ENCODE measurements at regions not wholly inside any gene's neighbourhood (a gene's known extent, or its start where the extent isn't known, plus 50 kb on each side); places are given as distances from the start of the nearest gene placed in this dataset.
A peak's percentile ranks its signal among the peaks of the same experiment; 100 is the strongest.
"Not testable (repeated sequence)": the region's sequence is repeated elsewhere in the genome, so short reads cannot be mapped to it uniquely, and the experiment has no call there.

DNA sequence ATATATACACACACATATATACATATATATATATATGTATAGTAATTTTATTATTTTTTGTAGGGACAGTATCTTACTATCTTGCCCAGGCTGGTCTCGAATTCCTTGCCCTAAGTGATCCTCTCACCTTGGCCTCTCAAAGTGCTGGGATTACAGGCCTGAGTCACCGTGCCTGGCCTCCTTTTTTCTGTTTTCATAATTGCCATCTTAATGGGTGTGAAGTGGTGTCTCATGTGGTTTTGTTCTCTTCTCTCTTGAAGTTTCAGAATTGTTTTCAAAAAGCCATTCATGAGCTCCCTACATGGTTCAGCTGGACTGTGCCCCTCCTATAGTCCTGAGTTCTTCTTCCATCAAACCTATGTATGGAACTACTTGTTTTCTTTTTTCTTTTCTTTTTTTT, 88.9 kb upstream of the CRYM start:
- ATAC-seq; DNase-seq (ENCODE audit: low spot score); intact Hi-C loops (cut with DNase I): not testable (repeated sequence)

DNA sequence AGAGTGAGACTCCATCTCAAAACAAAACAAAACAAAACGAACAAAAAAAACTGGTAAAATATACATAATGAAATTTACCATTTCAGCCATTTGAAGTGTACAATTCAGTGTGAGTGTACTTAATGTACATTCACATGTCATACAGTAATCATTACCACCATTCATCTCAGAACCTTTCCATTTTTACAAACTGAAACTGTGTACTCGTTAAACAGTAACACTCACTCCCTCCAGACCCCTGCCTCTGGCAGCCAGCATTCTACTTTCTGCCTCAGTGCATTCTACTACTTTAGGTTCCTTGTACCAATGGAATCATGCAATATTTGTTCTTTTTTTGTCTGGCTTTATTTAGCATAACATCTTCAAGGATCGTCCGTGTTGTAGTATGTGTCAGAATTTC, 87.5 kb upstream of the CRYM start:
- DNase-seq (ENCODE audit: low spot score); ATAC-seq; intact Hi-C loops (cut with DNase I): not testable (repeated sequence)

DNA sequence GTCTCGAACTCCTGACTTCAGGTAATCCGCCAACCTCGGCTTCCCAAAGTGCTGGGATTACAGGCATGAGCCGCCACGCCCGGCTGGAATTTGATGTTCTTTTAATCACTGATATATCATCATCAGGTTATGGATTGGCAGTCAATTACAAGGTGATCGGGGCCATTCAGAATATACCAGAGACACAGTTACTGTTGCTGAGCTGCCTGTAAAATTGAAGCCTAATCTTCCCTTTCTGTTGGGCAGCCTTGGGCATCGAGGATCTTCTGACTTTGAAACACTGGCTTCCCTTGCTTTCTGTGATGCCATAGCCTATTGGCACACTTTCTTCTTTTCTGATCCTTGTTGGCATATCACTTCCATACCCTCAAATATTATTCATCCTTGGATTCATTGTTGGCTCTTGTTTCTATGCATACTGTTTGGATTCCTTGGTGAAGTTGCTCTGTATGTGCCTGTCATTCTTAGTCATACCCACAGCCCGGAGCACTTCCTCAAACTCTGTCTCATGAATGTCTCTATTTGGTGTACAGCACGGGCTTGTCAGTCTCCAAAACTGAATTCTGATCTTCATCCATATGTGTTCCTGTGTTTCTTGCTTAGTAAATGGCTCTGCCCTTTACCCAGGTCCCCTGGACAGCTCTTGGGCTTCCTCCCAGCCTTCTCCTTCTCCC, 85.6 kb upstream of the CRYM start:
- DNase-seq (ENCODE audit: low spot score); ATAC-seq; intact Hi-C loops (cut with DNase I): not testable (repeated sequence)

DNA sequence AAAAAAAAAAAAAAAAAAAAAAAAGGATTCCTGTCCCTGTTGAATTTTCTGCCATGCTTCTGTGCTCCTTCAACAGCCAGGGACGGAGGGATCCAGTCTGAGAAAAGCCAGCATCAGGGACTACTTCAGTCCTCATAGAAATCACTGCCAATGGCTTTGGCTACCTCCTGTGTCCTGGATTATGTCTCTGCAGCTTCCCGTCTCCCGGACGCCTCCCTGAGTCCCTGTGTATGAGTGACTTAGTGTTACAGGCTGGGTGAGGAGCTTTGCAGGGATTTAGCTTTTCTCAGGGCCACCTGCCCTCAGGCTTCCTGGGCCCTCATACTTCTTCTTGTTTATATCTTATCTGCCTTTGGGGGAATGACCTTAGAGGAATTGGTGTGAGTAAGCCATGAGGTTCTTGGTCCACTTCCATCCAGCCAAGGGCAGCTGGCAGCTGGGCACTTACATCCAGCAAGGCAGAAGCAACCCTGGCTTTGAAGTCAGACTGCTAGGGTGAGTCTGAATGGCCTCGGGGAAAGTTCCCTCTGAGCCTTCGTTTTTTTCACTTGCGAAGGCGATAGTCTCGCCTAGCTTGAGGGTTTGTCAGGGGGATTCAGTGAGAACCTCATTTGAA, 83.6 kb upstream of the CRYM start:
- ATAC-seq; DNase-seq (ENCODE audit: low spot score); intact Hi-C loops (cut with DNase I): not testable (repeated sequence)

DNA sequence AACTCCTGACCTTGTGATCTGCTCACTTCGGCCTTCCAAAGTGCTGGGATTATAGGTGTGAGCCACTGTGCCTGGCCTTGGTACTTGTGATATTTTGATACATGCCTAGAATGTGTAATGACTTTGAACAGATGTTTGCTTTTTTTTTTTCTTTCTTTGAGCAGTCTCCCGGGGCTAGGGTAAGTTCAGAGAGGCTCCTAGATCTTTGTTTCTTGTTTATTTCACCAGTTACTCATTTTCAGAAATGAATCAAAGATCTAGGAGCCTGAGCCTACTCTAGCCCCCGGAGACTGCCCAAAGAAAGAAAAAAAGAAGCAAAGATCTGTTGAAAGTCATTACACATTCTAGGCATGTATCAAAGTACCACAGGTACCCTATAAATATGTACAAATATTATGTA, 83.0 kb upstream of the CRYM start:
- DNase-seq (ENCODE audit: low spot score); ATAC-seq; intact Hi-C loops (cut with DNase I): not testable (repeated sequence)

DNA sequence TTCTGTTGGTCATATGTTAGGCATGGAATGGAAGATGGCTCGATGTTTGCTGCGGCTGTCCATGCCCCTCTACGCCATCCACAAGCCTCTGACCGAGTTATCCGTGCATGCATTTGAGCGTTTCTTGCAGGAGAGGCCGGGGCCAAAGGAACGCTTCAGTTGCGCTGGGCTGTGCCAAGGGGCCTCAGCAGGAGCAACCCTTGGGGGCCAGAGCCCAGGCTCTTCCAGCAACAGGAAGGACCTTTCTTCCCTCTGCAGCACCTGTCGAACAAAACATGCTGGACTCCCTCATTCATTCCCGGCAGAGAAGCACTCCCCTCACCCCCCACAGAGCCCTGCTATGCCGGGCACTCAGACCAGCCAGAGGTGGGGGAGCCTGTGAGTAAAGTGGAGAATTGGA, 81.4 kb upstream of the CRYM start:
- DNase-seq (ENCODE audit: low spot score); intact Hi-C loops (cut with DNase I); ATAC-seq: not testable (repeated sequence)

DNA sequence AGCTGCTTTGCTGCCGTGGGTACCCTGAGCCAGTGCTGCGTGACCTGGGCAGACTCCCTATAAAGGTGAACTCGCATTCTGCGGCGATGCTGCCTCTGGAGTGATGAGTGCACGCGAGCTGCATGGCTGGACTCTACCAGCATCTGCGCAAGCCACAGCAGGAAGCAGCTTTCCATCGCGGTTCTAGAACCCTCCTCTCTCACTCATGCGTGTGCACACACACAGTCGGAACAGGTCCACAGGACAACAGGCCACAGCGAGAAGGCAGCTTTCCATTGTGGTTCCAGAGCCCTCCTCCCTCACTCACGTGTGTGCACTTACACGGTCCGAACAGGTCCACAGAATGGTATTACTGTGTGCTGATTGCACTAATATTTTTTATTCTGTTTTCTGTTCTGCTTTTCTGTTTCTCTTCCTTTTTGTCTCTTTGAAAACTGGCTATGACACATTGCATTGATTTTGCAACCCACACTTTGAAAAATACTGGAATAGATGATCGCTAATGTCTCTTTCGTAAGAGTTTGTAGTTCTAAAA, 80.2 kb upstream of the CRYM start:
- ATAC-seq = peak; percentile 38
- DNase-seq (ENCODE audit: low spot score); intact Hi-C loops (cut with DNase I): not testable (repeated sequence)

DNA sequence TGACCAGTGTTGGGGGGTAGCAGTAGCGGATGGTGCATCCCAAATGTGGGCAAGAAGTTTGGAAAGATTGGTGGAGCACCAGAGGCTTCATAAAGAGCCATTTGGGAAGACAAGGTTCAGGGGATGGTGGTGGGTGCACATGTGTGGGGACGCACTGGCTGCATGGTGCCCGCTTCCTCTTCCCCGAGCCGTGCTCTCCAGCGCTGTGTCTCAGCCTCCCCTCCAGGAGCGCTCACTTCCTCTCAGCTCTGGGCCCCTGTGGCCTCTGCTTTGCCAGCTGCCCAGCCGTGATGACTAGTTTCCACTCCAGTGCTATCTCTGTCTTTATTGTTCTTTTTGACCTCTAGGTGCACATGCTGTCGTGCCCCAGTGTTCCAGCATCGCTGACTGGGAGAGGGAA, 78.2 kb upstream of the CRYM start:
- DNase-seq (ENCODE audit: low spot score) (peak; percentile 56), ATAC-seq (peak; percentile 72)
- intact Hi-C loops (cut with DNase I) = not testable (repeated sequence)

DNA sequence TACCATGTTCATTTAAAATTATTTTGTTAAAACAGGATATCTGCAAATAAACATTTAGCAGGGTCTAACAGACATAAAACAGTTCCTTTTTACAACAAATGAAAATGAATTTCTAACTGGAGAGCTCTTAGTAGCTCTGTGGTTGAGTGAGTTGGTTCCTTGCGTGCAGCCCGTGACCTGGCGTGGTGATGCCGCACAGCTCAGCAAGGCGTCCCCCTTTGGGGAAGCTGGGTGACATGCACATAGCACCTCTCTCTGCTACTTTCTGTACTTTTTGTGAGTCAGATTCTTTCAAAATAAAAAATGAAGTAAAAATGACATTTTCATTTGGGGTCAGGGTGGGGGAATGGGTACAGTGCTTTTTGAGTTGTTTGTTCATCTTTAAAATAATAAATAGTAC, 73.3 kb upstream of the CRYM start:
- intact Hi-C loops (cut with DNase I); ATAC-seq; DNase-seq (ENCODE audit: low spot score): not testable (repeated sequence)

DNA sequence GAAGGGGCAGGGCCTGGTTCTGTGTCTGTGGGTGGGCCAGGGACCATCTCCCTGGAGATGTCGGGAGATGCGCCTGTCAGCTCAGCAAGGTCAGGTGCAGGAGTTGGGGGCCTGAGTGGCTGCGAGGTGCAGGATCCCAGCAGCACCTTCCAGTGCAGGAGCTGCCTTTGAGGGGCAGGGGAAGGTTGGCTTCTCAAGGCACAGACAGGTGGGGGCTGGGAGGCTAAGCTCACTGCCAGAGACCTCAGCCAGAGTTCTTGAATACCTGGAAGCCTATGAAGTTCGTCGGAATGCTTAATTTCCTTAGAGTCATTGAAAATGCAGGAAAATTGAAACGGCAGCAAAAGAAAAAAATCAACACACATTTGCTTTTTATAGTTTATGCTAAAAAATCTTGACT, 72.8 kb upstream of the CRYM start:
- DNase-seq (ENCODE audit: low spot score); ATAC-seq; intact Hi-C loops (cut with DNase I): not testable (repeated sequence)

DNA sequence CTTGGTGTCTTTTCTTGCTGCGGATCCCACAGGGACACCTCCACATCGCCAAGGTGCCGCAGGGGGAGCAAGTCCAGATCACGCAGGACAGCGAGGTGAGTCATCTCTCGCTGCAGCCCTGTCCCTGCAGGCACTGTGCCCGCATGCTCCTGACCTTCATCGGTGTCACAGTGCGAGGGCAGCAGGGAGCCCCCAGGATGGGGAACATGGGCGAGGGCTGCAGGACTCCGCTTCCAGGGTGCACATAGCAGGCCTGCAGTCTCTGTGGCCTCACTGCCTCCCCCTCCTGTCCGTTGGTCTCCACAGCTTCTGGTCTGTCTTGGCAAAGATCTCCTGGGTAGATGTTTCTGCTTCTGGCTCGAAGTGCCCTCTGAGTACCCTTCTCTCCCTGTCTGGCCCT, 71.2 kb upstream of the CRYM start:
- DNase-seq (ENCODE audit: low spot score); intact Hi-C loops (cut with DNase I); ATAC-seq: not testable (repeated sequence)

DNA sequence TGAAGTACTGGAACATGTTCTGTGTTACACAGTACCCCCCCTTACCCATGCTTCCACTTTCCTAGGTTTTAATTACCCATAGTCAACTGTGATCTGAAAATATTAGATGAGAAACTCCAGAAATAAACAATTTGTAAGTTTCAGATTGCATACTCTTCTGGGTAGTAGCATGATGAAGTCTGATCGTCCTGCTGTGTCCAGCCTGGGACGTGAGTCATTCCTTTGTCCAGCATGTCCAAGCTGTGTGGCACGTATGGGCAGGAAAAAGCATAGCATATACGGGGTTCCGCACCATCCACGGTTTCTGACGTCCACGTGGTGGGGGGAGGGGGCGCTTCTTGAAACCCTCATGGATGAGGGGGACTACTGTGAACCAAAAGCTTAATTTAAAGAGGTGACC, 70.7 kb upstream of the CRYM start:
- DNase-seq (ENCODE audit: low spot score) = not testable (repeated sequence)

DNA sequence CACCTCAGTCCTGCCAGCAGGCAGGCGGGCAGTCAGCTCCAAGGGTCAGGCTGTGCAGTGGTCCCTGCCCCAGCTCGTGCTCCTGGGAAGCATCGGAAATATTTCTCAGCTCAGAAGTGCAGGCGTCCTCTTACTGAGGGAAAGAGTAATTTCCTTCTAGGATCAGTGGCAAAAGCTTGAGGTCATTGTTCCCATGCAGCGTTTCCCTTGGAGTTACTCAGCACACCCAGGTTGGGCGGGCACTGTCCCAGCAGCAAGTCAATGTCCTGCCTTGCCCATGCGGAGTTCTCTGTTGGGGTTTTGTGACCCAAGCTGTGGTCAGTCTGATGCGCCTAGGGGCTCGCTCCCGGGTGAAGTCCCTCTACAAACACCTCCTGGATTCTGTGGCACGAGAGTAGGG, 69.4 kb upstream of the CRYM start:
- not testable (repeated sequence) for ATAC-seq

More for the DNA sequence above, 70.7 kb upstream of the CRYM start:
- intact Hi-C loops (cut with DNase I); ATAC-seq: not testable (repeated sequence)

DNA sequence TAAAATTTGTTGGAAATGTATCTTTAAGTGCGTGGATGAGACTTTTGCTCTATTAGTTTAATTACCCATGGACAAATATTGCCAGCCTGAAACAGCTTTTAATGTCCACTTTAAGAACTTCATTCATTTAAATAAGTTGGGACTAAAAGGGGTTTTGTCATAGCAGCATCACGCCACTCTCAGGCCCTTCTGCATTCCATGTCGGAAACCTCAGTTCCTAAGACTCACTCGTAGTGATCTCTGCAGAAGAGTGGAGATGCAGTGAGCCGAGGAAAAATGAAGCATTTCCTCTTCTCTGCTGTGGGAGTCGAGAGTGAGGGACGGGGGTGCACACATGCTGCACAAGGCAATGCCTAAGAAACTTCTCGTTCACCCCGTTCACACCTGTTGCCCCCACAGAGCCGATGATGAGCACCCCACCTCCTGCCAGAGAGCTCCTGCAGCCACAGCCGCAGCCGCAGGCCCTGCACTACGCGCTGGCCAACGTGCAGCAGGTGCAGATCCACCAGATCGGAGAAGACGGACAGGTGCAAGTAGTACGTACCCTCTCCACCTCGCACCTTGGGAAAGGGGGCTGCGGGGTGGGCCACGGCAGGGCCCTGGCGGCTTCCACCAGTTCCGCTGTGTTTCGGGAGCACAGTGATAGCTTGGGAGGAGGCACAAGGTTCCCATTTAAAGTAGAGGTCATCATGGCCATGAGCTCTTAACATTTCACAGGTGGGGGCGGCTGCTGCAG, 68.8 kb upstream of the CRYM start:
- ATAC-seq; DNase-seq (ENCODE audit: low spot score); intact Hi-C loops (cut with DNase I): not testable (repeated sequence)

More for the DNA sequence above, 69.4 kb upstream of the CRYM start:
- intact Hi-C loops (cut with DNase I); DNase-seq (ENCODE audit: low spot score): not testable (repeated sequence)

DNA sequence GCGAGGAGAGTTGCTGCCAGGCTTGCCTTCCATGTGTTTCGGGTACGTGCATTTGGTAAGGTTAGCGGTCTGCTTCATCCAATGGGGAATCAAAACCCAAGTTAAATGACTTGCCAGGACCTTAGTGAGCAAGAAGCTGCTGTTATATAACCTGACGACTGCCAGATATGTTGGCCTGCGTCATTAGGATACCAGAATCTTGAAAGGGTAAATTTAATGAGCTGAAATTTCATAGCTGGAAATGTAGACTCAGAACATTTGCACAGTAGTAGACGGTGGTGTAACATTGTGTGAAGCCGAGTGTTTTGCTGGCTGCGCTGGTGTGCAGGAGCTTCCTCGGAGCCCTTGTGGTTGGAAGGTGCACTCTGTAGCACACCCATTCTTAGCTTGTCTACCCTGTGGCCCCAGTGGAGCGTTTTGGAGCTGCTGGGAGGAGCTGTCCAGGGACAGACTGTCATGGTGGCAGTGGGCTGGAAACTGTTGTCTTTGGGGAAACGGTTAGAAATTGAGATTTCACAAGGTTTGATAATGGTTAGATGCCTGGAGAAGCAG, 66.3 kb upstream of the CRYM start:
- intact Hi-C loops (cut with DNase I); DNase-seq (ENCODE audit: low spot score); ATAC-seq: not testable (repeated sequence)

DNA sequence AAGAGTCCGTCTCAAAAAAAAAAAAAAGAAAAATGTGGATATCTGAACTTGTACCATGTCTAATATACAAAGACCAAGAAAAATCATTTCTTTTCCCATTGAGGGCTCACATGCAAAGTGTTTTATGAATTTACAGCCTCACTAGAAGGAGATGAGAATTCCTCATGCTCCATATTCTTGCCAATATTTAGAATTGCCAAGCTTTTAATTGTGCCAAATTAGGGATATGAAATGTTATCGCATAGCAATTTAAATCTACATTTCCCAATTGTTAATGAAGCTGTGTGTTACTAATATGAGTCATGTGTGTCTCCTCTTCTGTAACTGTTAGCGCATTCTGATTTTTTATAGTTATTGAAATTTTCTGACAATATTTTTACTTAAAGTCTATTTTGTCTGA, 63.0 kb upstream of the CRYM start:
- DNase-seq (ENCODE audit: low spot score) (no peak), ATAC-seq (no peak)
- intact Hi-C loops (cut with DNase I) = no loop called here

DNA sequence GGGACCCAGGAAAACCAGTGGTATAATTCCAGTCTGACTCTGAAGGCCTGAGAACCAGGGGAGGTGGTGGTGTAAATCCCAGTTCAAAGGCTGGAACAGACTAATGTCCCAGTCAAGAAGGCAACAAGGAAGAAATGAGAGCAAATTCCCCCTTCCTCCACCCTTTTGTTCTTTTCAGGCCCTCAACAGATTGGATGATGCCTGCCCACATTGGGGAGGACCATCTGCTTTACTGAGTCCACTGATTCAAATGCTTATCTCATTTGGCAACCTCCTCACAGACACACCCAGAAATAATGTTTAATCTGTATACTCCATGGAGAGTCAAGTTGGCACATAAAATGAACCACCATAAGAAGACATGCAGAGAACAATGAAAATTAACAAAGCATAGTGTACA, 61.9 kb upstream of the CRYM start:
- no peak for DNase-seq (ENCODE audit: low spot score)
- intact Hi-C loops (cut with DNase I) = no loop called here
- no peak for ATAC-seq

DNA sequence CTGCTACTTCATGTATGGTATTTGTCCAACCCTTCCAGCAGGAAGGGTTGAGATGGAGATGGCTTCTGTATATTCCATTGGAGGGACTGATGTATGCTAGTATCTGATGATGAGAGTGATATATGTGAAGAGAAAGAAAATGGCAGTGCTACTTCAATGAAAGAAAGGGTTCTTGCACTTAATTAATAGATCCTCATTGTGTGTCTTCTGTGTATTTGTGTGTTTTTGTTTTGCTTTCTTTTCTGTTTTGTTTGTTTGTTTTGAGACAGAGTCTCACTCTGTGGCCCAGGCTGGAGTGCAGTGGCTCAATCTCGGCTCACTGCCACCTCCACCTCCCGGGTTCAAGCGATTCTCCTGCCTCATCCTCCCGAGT, 61.2 kb upstream of the CRYM start:
- ATAC-seq (no peak), DNase-seq (ENCODE audit: low spot score) (no peak)
- intact Hi-C loops (cut with DNase I) = no loop called here

DNA sequence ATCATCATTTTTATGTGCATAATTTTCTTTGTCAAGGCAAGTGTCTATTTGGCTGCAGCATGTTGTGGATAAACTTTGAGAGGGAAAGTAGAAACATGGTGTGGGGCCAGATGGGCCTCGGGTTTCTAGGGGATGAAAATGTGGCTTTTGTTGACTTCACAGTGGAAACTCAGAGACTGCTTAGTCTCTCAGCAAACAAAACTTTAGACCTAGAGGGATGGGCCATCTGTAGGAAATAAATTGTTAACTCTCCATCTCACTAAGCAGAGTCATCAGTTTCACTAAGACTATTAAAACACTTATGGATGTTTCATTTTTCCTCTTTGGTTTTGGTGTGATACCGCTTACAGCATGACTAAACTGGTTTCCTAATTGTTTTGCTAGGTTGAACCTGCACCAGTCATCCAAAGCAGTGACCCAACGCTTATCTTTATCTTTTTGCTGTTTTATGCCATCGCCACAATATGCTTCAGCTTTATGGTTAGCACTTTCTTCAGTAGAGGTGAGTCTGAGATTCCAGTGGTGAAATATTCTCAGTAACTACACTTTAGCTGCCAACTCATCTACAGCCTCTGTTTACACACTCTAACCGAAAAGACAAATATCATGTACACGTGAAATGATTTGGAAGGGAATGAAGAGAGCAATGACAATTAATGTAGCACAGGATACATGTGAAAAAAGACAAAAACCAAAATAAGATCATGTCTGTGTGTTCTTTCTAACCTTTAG, 60.6 kb upstream of the CRYM start:
- intact Hi-C loops (cut with DNase I) = no loop called here
- ATAC-seq (no peak), DNase-seq (ENCODE audit: low spot score) (no peak)
